Smooth muscle cell (in vitro differentiated cells): ENCODE measurements at regions not wholly inside any gene's neighbourhood (a gene's known extent, or its start where the extent isn't known, plus 50 kb on each side); places are given as distances from the start of the nearest gene placed in this dataset.
A peak's percentile ranks its signal among the peaks of the same experiment; 100 is the strongest.

Experiments
- DNase-seq: peaks from one replicate; lab custom pipeline; 2025; ENCODE audit not compliant: unreplicated experiment; lab: John Stamatoyannopoulos, UW
- H2AFZ ChIP-seq: fragments of 200-600 bp; sonication (generic); 2 replicates; pipeline ENCODE4 v1.6.0; 2016; ENCODE audit warnings: antibody characterized with exemption, low read depth, mild to moderate bottlenecking
- H3F3A ChIP-seq: fragments of 200-600 bp; sonication (generic); 2 replicates; pipeline ENCODE4 v1.6.0; 2017; ENCODE audit warnings: antibody characterized with exemption, low read depth
- H3K27ac ChIP-seq: fragments of 200-600 bp; sonication (generic); 2 replicates; pipeline ENCODE4 v1.5.1; 2016; ENCODE audit warnings: low read depth, mild to moderate bottlenecking
- H3K27me3 ChIP-seq: fragments of 200-600 bp; sonication (generic); 2 replicates; pipeline ENCODE4 v1.6.1; 2016; ENCODE audit warnings: low read depth, mild to moderate bottlenecking
- H3K36me3 ChIP-seq: fragments of 200-600 bp; sonication (generic); 2 replicates; pipeline ENCODE4 v1.5.1; 2016; ENCODE audit warnings: low read depth
- H3K4me1 ChIP-seq: fragments of 200-600 bp; sonication (generic); 2 replicates; pipeline ENCODE4 v1.5.1; 2016; ENCODE audit warnings: low read depth
- H3K4me2 ChIP-seq: fragments of 200-600 bp; sonication (generic); 2 replicates; pipeline ENCODE4 v1.6.0; 2016; ENCODE audit warnings: mild to moderate bottlenecking
- H3K4me3 ChIP-seq: fragments of 200-600 bp; sonication (generic); 2 replicates; pipeline ENCODE4 v1.5.1; 2016; ENCODE audit warnings: mild to moderate bottlenecking
- H3K79me2 ChIP-seq: fragments of 200-600 bp; sonication (generic); 2 replicates; pipeline ENCODE4 v1.6.0; 2016; ENCODE audit warnings: low read depth, mild to moderate bottlenecking
- H3K9ac ChIP-seq: fragments of 200-600 bp; sonication (generic); 2 replicates; pipeline ENCODE4 v1.6.0; 2016; ENCODE audit warnings: low read depth
- H3K9me3 ChIP-seq: fragments of 200-600 bp; sonication (generic); replicated peaks from 2 replicates; pipeline ENCODE4 v1.5.1; 2016; ENCODE audit warnings: low read depth
- H4K20me1 ChIP-seq: fragments of 200-600 bp; sonication (generic); 2 replicates; pipeline ENCODE4 v1.6.0; 2016; ENCODE audit warnings: low read depth
- WGBS: methylation state at CpG from one replicate; pipeline ENCODE4 v1.1.7; 2016; ENCODE audit warnings: low lambda C conversion rate; 5-methylcytosine and 5-hydroxymethylcytosine counted together
- TF ChIP-seq, protein P1 (sequence below): fragments of 200-600 bp; sonication (generic); IDR thresholded peaks from 2 replicates; pipeline ENCODE4 v1.5.1; 2017; ENCODE audit warnings: borderline replicate concordance, mild to moderate bottlenecking, antibody characterized with exemption; ENCODE audit not compliant: insufficient read depth, poor library complexity, severe bottlenecking

DNA sequence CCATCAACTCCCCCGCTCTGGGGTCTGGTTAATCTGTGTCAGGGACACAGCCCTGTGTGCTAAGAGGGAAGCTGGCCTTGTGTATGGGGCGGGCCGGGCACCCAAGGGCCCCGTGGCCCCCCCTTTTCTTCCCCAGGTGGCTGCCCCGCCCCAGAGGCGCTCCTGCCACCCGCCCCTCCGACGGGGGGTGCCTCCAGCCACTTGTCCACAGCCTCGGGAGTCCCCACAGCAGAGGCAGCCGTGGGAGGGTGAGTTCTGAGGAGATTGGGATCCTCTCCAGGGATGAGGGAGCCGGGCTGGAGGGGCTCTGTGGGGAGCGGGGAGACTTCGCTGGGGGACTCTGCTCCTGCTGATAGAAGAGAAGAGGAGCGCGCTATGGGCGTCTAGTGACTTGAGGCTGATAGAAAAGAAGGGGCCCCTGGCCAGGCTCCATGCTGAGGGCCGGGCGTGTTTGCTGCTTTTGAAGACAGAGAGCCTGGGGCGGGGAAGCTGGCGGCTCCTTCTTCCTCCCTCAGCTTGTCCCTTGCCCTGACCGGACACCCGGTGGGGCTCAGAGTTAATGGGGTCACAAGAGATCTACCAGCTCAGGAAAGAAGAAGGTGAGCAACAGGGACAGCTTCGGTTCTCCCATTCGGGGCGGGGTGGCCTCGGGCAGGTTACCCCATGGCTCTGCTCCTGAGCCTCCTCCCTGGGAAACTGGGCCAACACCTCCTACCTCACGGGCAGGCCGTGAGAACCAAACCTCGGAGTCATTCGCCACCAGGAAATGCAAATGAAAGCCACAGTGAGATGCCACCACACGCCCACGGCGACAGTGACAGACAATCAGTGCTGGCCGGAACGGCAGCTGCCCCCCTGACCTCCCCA, 89.4 kb upstream of the TAF1B start:
- Histone ChIP-seq H3K27ac (peak overlapping the region; percentile 63), H3K4me2 (peak overlapping the region; percentile 74), H3K36me3 (no peaks in the 10 kb centered on the region), H3K4me1 (peaks cover 29% of the 10 kb centered on the region), H4K20me1 (no peaks in the 10 kb centered on the region), H3F3A (no peaks in the 10 kb centered on the region), H3K4me3 (no peak overlapping the region), H2AFZ (no peak overlapping the region), H3K79me2 (no peaks in the 10 kb centered on the region), H3K9ac (no peak overlapping the region), H3K27me3 (no peaks in the 10 kb centered on the region), H3K9me3 (no peaks in the 10 kb centered on the region)
- TF ChIP-seq, protein P1, sequence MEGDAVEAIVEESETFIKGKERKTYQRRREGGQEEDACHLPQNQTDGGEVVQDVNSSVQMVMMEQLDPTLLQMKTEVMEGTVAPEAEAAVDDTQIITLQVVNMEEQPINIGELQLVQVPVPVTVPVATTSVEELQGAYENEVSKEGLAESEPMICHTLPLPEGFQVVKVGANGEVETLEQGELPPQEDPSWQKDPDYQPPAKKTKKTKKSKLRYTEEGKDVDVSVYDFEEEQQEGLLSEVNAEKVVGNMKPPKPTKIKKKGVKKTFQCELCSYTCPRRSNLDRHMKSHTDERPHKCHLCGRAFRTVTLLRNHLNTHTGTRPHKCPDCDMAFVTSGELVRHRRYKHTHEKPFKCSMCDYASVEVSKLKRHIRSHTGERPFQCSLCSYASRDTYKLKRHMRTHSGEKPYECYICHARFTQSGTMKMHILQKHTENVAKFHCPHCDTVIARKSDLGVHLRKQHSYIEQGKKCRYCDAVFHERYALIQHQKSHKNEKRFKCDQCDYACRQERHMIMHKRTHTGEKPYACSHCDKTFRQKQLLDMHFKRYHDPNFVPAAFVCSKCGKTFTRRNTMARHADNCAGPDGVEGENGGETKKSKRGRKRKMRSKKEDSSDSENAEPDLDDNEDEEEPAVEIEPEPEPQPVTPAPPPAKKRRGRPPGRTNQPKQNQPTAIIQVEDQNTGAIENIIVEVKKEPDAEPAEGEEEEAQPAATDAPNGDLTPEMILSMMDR, result no peak
- DNase-seq, result no peak
- WGBS, result 73% methylated on average over 33 of the region's 36 CpGs

DNA sequence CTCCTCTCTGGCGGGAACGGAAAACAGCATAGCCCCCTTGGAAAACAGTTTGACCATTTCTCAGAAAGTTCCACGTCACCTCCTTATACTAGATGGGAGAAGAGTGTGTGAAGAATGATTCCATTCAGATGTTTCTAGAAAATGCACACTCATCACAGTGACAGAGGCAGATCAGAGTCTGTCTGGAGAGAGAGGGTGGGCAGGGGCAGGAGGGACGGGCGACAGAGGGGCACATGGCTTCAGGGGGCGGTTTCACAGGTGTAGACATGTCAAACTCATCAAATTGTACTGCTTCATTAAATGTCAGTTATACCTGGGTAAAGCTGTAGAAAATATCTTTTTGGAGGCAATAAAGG, 88.8 kb upstream of the TAF1B start:
- WGBS, result 88% methylated on average over 6 of the region's 6 CpGs
- Histone ChIP-seq H3K36me3 (no peaks in the 10 kb centered on the region), H3K9ac (no peak overlapping the region), H3K4me1 (peaks cover 29% of the 10 kb centered on the region), H3K4me3 (no peak overlapping the region), H2AFZ (no peak overlapping the region), H3K4me2 (no peak overlapping the region), H3K79me2 (no peaks in the 10 kb centered on the region), H3K27ac (no peak overlapping the region), H4K20me1 (no peaks in the 10 kb centered on the region), H3K9me3 (no peaks in the 10 kb centered on the region), H3K27me3 (peaks cover 1% of the 10 kb centered on the region), H3F3A (no peaks in the 10 kb centered on the region)
- no peak for DNase-seq
- TF ChIP-seq, protein P1, result no peak

DNA sequence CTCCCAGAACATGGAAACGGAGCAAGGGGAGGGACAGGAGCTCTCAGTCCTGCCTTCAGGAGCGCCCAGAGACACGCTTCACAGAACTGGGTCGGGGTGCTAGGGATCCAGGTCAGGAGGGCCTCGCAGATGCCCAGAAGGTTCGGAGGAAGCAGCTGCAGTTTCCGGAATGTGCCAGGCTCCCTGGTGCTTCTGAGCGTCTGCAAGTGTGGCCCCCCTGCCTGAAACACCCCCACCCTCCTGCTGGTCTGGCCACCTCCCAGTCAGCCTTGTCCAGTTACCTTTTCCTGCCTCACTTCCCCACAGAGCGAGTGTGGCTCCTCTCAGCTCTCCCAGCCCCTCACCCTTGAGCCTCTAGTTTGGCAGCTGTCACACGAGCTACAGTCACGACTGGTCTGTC, 88.3 kb upstream of the TAF1B start:
- WGBS, result 86% methylated on average over 11 of the region's 11 CpGs
- Histone ChIP-seq H3F3A (no peaks in the 10 kb centered on the region), H3K27me3 (peaks cover 6% of the 10 kb centered on the region), H3K4me2 (no peak overlapping the region), H3K36me3 (no peaks in the 10 kb centered on the region), H2AFZ (no peak overlapping the region), H3K9ac (no peak overlapping the region), H3K79me2 (no peaks in the 10 kb centered on the region), H3K27ac (no peak overlapping the region), H3K9me3 (no peaks in the 10 kb centered on the region), H3K4me3 (no peak overlapping the region), H3K4me1 (peaks cover 29% of the 10 kb centered on the region), H4K20me1 (no peaks in the 10 kb centered on the region)
- no peak for DNase-seq
- TF ChIP-seq, protein P1, result no peak

DNA sequence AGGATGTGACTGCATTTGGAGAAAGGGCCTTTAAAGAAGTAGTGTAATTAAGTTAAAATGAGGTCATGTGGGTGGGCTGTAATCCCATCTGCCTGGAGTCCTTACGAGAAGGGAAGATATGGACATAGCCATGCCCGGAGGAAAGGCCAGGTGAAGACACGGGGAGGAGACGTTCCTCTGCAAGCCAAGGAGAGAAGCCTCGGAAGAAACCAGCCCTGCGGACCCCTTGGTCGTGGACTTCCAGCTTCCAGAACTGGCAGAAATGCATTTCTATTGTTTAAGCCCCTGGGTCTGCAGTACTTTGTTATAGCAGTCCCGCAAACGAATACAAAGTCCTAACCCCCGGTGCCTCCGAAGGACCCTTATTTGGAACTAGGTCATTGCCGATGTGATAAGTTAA, 87.6 kb upstream of the TAF1B start:
- 92% methylated on average over 12 of the region's 12 CpGs for WGBS
- Histone ChIP-seq H2AFZ (no peak overlapping the region), H3K9ac (no peak overlapping the region)

More for the DNA sequence above, 87.6 kb upstream of the TAF1B start:
- Histone ChIP-seq H3K4me2 (no peak overlapping the region), H3K27ac (no peak overlapping the region), H3F3A (no peaks in the 10 kb centered on the region), H3K27me3 (peaks cover 7% of the 10 kb centered on the region), H3K9me3 (no peaks in the 10 kb centered on the region), H3K36me3 (no peaks in the 10 kb centered on the region), H3K4me1 (peaks cover 29% of the 10 kb centered on the region), H4K20me1 (no peaks in the 10 kb centered on the region), H3K4me3 (no peak overlapping the region), H3K79me2 (no peaks in the 10 kb centered on the region)
- TF ChIP-seq, protein P1, result no peak
- DNase-seq, result no peak
